ENCODE measurements at regions not wholly inside any gene's neighbourhood (a gene's known extent, or its start where the extent isn't known, plus 50 kb on each side); places are given as distances from the start of the nearest gene placed in this dataset.

- POLR2A ChIA-PET: no interaction called here
- no peak for DNase-seq
- WGBS (ENCODE audit: insufficient coverage): 100% methylated on average over 2 of the region's 3 CpGs
Observed at GRCh38 chr10:62869958-62870357, 53.8 kb upstream of the EGR2 start.

GRCh38 chr10:62866941-62867340 is 50.8 kb upstream of the EGR2 start:
- WGBS (ENCODE audit: insufficient coverage): 91% methylated on average over 1 of the region's 1 CpG
- Histone ChIP-seq H3K36me3 (ENCODE audit: control insufficient read depth in 4 of 4, insufficient read depth in 4 of 4, low read length in 3 of 4) (no peaks in the 10 kb centered on the region), H3K9me3 (ENCODE audit: control extremely low read depth in 1 of 5, control insufficient read depth in 4 of 5, insufficient read depth in 2 of 5, low read depth in 1 of 5, low read length in 4 of 5) (no peaks in the 10 kb centered on the region), H3K27me3 (replicated peaks in 2 of 5; ENCODE audit: control insufficient read depth in 4 of 5, insufficient read depth in 5 of 5, low read length in 4 of 5) (no peaks in the 10 kb centered on the region), H3K4me3 (ENCODE audit: control insufficient read depth in 1 of 7, extremely low read depth in 1 of 7, insufficient read depth in 4 of 7, low read depth in 2 of 7, low read length in 6 of 7) (no peak overlapping the region), H3K27ac (ENCODE audit: insufficient read depth in 1 of 2, low read depth in 1 of 2, low read length in 2 of 2, poor library complexity in 1 of 2, severe bottlenecking in 2 of 2) (no peak overlapping the region), H3K4me1 (ENCODE audit: control extremely low read depth in 1 of 4, control insufficient read depth in 4 of 4, insufficient read depth in 4 of 4, low read length in 3 of 4) (no peaks in the 10 kb centered on the region)
- POLR2A ChIA-PET: no interaction called here
- CTCF ChIA-PET: no interaction called here
- no peak for DNase-seq

More at GRCh38 chr10:62869958-62870357, 53.8 kb upstream of the EGR2 start:
- no peaks in the 10 kb centered on the region for H3K36me3 ChIP-seq (ENCODE audit: control insufficient read depth in 4 of 4, insufficient read depth in 4 of 4, low read length in 3 of 4)
- H3K9me3 ChIP-seq (ENCODE audit: control extremely low read depth in 1 of 5, control insufficient read depth in 4 of 5, insufficient read depth in 2 of 5, low read depth in 1 of 5, low read length in 4 of 5): no peaks in the 10 kb centered on the region
- CTCF ChIA-PET: no interaction called here
- H3K4me3 ChIP-seq (ENCODE audit: control insufficient read depth in 1 of 7, extremely low read depth in 1 of 7, insufficient read depth in 4 of 7, low read depth in 2 of 7, low read length in 6 of 7): no peak overlapping the region
- no peak overlapping the region for H3K27ac ChIP-seq (ENCODE audit: insufficient read depth in 1 of 2, low read depth in 1 of 2, low read length in 2 of 2, poor library complexity in 1 of 2, severe bottlenecking in 2 of 2)
- no peaks in the 10 kb centered on the region for H3K27me3 ChIP-seq (replicated peaks in 2 of 5; ENCODE audit: control insufficient read depth in 4 of 5, insufficient read depth in 5 of 5, low read length in 4 of 5)
- H3K4me1 ChIP-seq (ENCODE audit: control extremely low read depth in 1 of 4, control insufficient read depth in 4 of 4, insufficient read depth in 4 of 4, low read length in 3 of 4): no peaks in the 10 kb centered on the region

- DNase-seq: no peak
- Histone ChIP-seq H3K9me3 (ENCODE audit: control extremely low read depth in 1 of 5, control insufficient read depth in 4 of 5, insufficient read depth in 2 of 5, low read depth in 1 of 5, low read length in 4 of 5) (no peaks in the 10 kb centered on the region), H3K4me1 (ENCODE audit: control extremely low read depth in 1 of 4, control insufficient read depth in 4 of 4, insufficient read depth in 4 of 4, low read length in 3 of 4) (peaks cover 0 to 2% (median 0%) of the 10 kb centered on the region in 4 experiments), H3K27me3 (replicated peaks in 2 of 5; ENCODE audit: control insufficient read depth in 4 of 5, insufficient read depth in 5 of 5, low read length in 4 of 5) (no peaks in the 10 kb centered on the region), H3K27ac (ENCODE audit: insufficient read depth in 1 of 2, low read depth in 1 of 2, low read length in 2 of 2, poor library complexity in 1 of 2, severe bottlenecking in 2 of 2) (no peak overlapping the region), H3K4me3 (ENCODE audit: control insufficient read depth in 1 of 7, extremely low read depth in 1 of 7, insufficient read depth in 4 of 7, low read depth in 2 of 7, low read length in 6 of 7) (no peak overlapping the region), H3K36me3 (ENCODE audit: control insufficient read depth in 4 of 4, insufficient read depth in 4 of 4, low read length in 3 of 4) (no peaks in the 10 kb centered on the region)
- POLR2A ChIA-PET: no interaction called here
- WGBS (ENCODE audit: insufficient coverage): 100% methylated on average over 1 of the region's 2 CpGs
- CTCF ChIA-PET: no interaction called here
Observed at GRCh38 chr10:62866451-62866850, 50.3 kb upstream of the EGR2 start.

Data from common myeloid progenitor, CD34-positive (primary cell).